ENCODE measurements at regions not wholly inside any gene's neighbourhood (a gene's known extent, or its start where the extent isn't known, plus 50 kb on each side); places are given as distances from the start of the nearest gene placed in this dataset.

- TF ChIP-seq ZNF584 (CRISPR knock-in tag; IDR thresholded peaks at IDR 0.05; ENCODE audit: low read depth) (no peak), ZKSCAN3 (CRISPR knock-in tag; IDR thresholded peaks at IDR 0.05) (no peak), TEAD2 (tag; IDR thresholded peaks at IDR 0.05) (no peak), ZNF175 (CRISPR knock-in tag; IDR thresholded peaks at IDR 0.05; ENCODE audit: low read depth) (no peak), BCOR (IDR thresholded peaks at IDR 0.05) (no peak), BRD4 (IDR thresholded peaks at IDR 0.05) (no peak), CXXC5 (CRISPR knock-in tag; IDR thresholded peaks at IDR 0.05) (peak; percentile 24; the same call in 1 of the 2 replicates), MTA2 (IDR thresholded peaks at IDR 0.05; ENCODE audit: low read depth) (0 out of 2 replicates have a peak, but pooled peaks have one; percentile 22), MCM3 (IDR thresholded peaks at IDR 0.05) (no peak)
- TF ChIP-seq, protein P1, sequence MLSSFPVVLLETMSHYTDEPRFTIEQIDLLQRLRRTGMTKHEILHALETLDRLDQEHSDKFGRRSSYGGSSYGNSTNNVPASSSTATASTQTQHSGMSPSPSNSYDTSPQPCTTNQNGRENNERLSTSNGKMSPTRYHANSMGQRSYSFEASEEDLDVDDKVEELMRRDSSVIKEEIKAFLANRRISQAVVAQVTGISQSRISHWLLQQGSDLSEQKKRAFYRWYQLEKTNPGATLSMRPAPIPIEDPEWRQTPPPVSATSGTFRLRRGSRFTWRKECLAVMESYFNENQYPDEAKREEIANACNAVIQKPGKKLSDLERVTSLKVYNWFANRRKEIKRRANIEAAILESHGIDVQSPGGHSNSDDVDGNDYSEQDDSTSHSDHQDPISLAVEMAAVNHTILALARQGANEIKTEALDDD (IDR thresholded peaks at IDR 0.05) = 0 out of 2 replicates have a peak, but pooled peaks have one; percentile 19
- TF ChIP-seq, protein P2, sequence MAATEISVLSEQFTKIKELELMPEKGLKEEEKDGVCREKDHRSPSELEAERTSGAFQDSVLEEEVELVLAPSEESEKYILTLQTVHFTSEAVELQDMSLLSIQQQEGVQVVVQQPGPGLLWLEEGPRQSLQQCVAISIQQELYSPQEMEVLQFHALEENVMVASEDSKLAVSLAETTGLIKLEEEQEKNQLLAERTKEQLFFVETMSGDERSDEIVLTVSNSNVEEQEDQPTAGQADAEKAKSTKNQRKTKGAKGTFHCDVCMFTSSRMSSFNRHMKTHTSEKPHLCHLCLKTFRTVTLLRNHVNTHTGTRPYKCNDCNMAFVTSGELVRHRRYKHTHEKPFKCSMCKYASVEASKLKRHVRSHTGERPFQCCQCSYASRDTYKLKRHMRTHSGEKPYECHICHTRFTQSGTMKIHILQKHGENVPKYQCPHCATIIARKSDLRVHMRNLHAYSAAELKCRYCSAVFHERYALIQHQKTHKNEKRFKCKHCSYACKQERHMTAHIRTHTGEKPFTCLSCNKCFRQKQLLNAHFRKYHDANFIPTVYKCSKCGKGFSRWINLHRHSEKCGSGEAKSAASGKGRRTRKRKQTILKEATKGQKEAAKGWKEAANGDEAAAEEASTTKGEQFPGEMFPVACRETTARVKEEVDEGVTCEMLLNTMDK (IDR thresholded peaks at IDR 0.05; ENCODE audit: borderline replicate concordance, insufficient read depth, low read depth, low read length, poor library complexity, severe bottlenecking) = no peak
These were observed 71.4 kb upstream of the PPP2R5A start (continued) for GRCh38 chr1:212213784-212214183.
